ENCODE measurements at regions not wholly inside any gene's neighbourhood (a gene's known extent, or its start where the extent isn't known, plus 50 kb on each side); places are given as distances from the start of the nearest gene placed in this dataset.
A peak's percentile ranks its signal among the peaks of the same experiment; 100 is the strongest.
"Not testable (repeated sequence)": the region's sequence is repeated elsewhere in the genome, so short reads cannot be mapped to it uniquely, and the experiment has no call there.

DNA sequence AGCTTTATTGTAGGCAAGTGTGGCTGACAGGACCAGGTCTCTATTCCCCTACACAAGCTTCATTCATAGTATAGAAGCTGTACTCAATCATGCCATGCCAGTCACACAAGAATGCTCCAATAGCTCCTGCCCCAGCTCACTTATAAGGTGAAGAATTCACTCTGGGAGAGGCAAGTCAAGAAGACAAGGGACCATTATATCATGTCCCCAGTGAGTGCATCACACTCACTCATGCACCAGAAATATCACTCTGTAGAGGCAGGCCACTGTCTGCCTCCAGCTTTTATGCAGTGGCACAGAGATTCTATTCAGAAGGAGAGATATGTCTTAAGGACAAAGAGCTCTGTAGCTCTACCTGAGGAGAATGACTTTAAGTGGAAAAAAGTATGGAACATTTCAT is 263.2 kb downstream of the GJA1 start:
- Histone ChIP-seq H4K8ac (replicated peaks; ENCODE audit: insufficient read length, low read depth, low read length) (no peak overlapping the region), H2AFZ (ENCODE audit: low read length) (no peak overlapping the region), H3K79me1 (ENCODE audit: insufficient read depth, low read depth, low read length, poor library complexity, severe bottlenecking) (no peaks in the 10 kb centered on the region), H3K4me1 (ENCODE audit: insufficient read depth, low read length) (no peaks in the 10 kb centered on the region), H2BK20ac (ENCODE audit: low read depth, low read length, poor library complexity, severe bottlenecking) (no peak overlapping the region), H3K4ac (ENCODE audit: low read depth, low read length) (no peak overlapping the region), H3K56ac (ENCODE audit: insufficient read length, low read depth, low read length) (no peak overlapping the region), H3K23me2 (ENCODE audit: insufficient read length, low read depth, low read length, poor library complexity, severe bottlenecking) (no peaks in the 10 kb centered on the region), H3K9me3 (ENCODE audit: control insufficient read depth, low read depth, low read length) (no peaks in the 10 kb centered on the region), H4K91ac (ENCODE audit: insufficient read length, low read depth, low read length) (no peak overlapping the region), H4K20me1 (ENCODE audit: control insufficient read depth, insufficient read depth, insufficient read length) (no peaks in the 10 kb centered on the region), H3K79me2 (ENCODE audit: insufficient read depth, low read length) (no peaks in the 10 kb centered on the region), H2BK12ac (ENCODE audit: insufficient read length, low read depth, low read length) (no peak overlapping the region), H2AK5ac (ENCODE audit: insufficient read length, low read length) (no peak overlapping the region), H3K9ac (ENCODE audit: extremely low read depth, insufficient read length, low read length) (no peak overlapping the region), H3T11ph (ENCODE audit: low read length) (no peak overlapping the region), H3K4me2 (ENCODE audit: insufficient read depth, insufficient read length, low read length) (no peak overlapping the region), H2BK5ac (ENCODE audit: insufficient read length, low read length) (no peak overlapping the region), H2BK15ac (ENCODE audit: low read depth, low read length) (no peak overlapping the region), H3K14ac (ENCODE audit: insufficient read depth, low read length) (no peak overlapping the region), H3K27ac (ENCODE audit: insufficient read length, low read depth, low read length) (no peak overlapping the region), H3K23ac (ENCODE audit: insufficient read length, low read depth, low read length) (no peak overlapping the region), H2BK120ac (ENCODE audit: low read depth, low read length, poor library complexity, severe bottlenecking) (no peak overlapping the region), H3K18ac (ENCODE audit: insufficient read length, low read depth, low read length) (no peak overlapping the region), H4K5ac (ENCODE audit: insufficient read length, low read depth, low read length) (no peak overlapping the region), H3K27me3 (ENCODE audit: insufficient read depth, low read length) (no peaks in the 10 kb centered on the region)
- Mint-ChIP-seq H3K36me3 (ENCODE audit: insufficient read depth in 1 of 3, low read depth in 3 of 3) (peaks cover under 1 to 17% (median 12%) of the 10 kb centered on the region in 3 experiments; a peak in 6 of 7 replicates), H3K27ac (no peak overlapping the region), H3K27me3 (ENCODE audit: low read depth) (no peaks in the 10 kb centered on the region), H3K4me1 (peaks cover 2 to 15% of the 10 kb centered on the region in 2 experiments; a peak in 2 of 4 replicates), H3K4me3 (no peak overlapping the region), H3K9me3 (peaks cover 6 to 18% of the 10 kb centered on the region in 2 experiments; a peak in 4 of 5 replicates)
- no peak for DNase-seq
- TF ChIP-seq, protein P1, sequence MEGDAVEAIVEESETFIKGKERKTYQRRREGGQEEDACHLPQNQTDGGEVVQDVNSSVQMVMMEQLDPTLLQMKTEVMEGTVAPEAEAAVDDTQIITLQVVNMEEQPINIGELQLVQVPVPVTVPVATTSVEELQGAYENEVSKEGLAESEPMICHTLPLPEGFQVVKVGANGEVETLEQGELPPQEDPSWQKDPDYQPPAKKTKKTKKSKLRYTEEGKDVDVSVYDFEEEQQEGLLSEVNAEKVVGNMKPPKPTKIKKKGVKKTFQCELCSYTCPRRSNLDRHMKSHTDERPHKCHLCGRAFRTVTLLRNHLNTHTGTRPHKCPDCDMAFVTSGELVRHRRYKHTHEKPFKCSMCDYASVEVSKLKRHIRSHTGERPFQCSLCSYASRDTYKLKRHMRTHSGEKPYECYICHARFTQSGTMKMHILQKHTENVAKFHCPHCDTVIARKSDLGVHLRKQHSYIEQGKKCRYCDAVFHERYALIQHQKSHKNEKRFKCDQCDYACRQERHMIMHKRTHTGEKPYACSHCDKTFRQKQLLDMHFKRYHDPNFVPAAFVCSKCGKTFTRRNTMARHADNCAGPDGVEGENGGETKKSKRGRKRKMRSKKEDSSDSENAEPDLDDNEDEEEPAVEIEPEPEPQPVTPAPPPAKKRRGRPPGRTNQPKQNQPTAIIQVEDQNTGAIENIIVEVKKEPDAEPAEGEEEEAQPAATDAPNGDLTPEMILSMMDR (conservative IDR thresholded peaks at IDR 0.05): no peak

- not testable (repeated sequence) for H3K9ac ChIP-seq (ENCODE audit: extremely low read depth, insufficient read length, low read length); H3K27me3 ChIP-seq (ENCODE audit: insufficient read depth, low read length); H4K8ac ChIP-seq (replicated peaks; ENCODE audit: insufficient read length, low read depth, low read length); H2BK15ac ChIP-seq (ENCODE audit: low read depth, low read length); H3K27ac ChIP-seq (ENCODE audit: insufficient read length, low read depth, low read length); H3K79me2 ChIP-seq (ENCODE audit: insufficient read depth, low read length); H2AK5ac ChIP-seq (ENCODE audit: insufficient read length, low read length); H3K14ac ChIP-seq (ENCODE audit: insufficient read depth, low read length); H3K4me2 ChIP-seq (ENCODE audit: insufficient read depth, insufficient read length, low read length); H2BK12ac ChIP-seq (ENCODE audit: insufficient read length, low read depth, low read length); H3K4me1 ChIP-seq (ENCODE audit: insufficient read depth, low read length); H3K4me3 Mint-ChIP-seq; H3K56ac ChIP-seq (ENCODE audit: insufficient read length, low read depth, low read length); H3K23me2 ChIP-seq (ENCODE audit: insufficient read length, low read depth, low read length, poor library complexity, severe bottlenecking); H2BK5ac ChIP-seq (ENCODE audit: insufficient read length, low read length); DNase-seq; H3T11ph ChIP-seq (ENCODE audit: low read length); H4K20me1 ChIP-seq (ENCODE audit: control insufficient read depth, insufficient read depth, insufficient read length); H3K4ac ChIP-seq (ENCODE audit: low read depth, low read length); H3K18ac ChIP-seq (ENCODE audit: insufficient read length, low read depth, low read length); H2BK120ac ChIP-seq (ENCODE audit: low read depth, low read length, poor library complexity, severe bottlenecking); H3K23ac ChIP-seq (ENCODE audit: insufficient read length, low read depth, low read length); H3K79me1 ChIP-seq (ENCODE audit: insufficient read depth, low read depth, low read length, poor library complexity, severe bottlenecking); H3K4me1 Mint-ChIP-seq; H3K9me3 ChIP-seq (ENCODE audit: control insufficient read depth, low read depth, low read length); H4K91ac ChIP-seq (ENCODE audit: insufficient read length, low read depth, low read length); H3K27me3 Mint-ChIP-seq (ENCODE audit: low read depth); H2BK20ac ChIP-seq (ENCODE audit: low read depth, low read length, poor library complexity, severe bottlenecking); H4K5ac ChIP-seq (ENCODE audit: insufficient read length, low read depth, low read length); H2AFZ ChIP-seq (ENCODE audit: low read length)
- peaks cover 19 to 31% of the 10 kb centered on the region in 2 experiments for H3K9me3 Mint-ChIP-seq
- H3K27ac Mint-ChIP-seq: 0 out of 7 replicates have a peak overlapping the region, but pooled peaks of 1 of the 3 experiments have one; percentile 48
- H3K36me3 Mint-ChIP-seq (ENCODE audit: insufficient read depth in 1 of 3, low read depth in 3 of 3): peaks cover 5 to 25% (median 24%) of the 10 kb centered on the region in 3 experiments; a peak in 6 of 7 replicates
- no CpG with 5 or more reads among the region's 8 CpGs for WGBS (ENCODE audit: extremely low coverage, insufficient read length, low lambda C conversion rate)
These were observed 267.7 kb downstream of the GJA1 start for GRCh38 chr6:121703129-121703528.

All from H9 (cell line).